Breast epithelium (tissue), 3 donors: ENCODE measurements at regions not wholly inside any gene's neighbourhood (a gene's known extent, or its start where the extent isn't known, plus 50 kb on each side); places are given as distances from the start of the nearest gene placed in this dataset.

Experiments
- POLR2A ChIP-seq: fragments of 450-650 bp; IDR thresholded peaks from one replicate; pipeline ENCODE4 v1.6.1; 2016; ENCODE audit warnings: antibody characterized with exemption, mild to moderate bottlenecking, moderate library complexity
- POLR2AphosphoS5 ChIP-seq, 3 donors: sonication (generic); formaldehyde crosslinking; IDR thresholded peaks; one replicate each; pipeline ENCODE4 v1.6.1; 2017; ENCODE audit warnings: antibody characterized with exemption in 3 of 3
- TF ChIP-seq, protein P1 (sequence below), 3 donors: fragments of 450-650 bp; IDR thresholded peaks; one replicate each; pipeline ENCODE4 v1.5.1; 2016 to 2017; ENCODE audit warnings: antibody characterized with exemption in 3 of 3, mild to moderate bottlenecking in 3 of 3, moderate library complexity in 3 of 3

DNA sequence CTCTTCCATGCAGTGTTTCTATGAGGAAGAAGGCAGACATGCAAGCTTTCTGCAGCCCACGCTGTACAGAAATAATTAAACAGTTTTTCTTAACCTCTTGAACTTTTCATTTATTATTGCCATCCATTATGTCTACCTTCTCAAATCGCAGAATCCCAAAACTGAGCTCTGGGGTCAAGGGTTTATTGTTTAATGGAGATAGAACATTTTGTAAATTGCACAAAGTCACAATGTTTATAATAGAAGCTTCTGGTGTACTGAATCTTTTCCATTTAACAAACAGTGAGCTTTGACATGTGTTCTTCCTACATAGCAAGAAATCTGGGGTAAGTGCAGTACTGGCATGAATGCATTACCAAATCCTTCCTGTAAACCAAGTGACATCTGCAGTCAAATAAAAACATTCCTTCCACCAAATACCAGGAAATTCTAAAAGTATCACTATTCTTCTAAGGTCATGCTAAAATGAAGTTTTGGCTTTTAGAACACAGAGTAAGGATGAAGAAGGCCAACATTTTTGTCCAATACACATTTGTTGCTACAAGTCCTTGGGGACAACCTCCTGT, 385.3 kb upstream of the DDHD1 start:
- TF ChIP-seq, protein P1, sequence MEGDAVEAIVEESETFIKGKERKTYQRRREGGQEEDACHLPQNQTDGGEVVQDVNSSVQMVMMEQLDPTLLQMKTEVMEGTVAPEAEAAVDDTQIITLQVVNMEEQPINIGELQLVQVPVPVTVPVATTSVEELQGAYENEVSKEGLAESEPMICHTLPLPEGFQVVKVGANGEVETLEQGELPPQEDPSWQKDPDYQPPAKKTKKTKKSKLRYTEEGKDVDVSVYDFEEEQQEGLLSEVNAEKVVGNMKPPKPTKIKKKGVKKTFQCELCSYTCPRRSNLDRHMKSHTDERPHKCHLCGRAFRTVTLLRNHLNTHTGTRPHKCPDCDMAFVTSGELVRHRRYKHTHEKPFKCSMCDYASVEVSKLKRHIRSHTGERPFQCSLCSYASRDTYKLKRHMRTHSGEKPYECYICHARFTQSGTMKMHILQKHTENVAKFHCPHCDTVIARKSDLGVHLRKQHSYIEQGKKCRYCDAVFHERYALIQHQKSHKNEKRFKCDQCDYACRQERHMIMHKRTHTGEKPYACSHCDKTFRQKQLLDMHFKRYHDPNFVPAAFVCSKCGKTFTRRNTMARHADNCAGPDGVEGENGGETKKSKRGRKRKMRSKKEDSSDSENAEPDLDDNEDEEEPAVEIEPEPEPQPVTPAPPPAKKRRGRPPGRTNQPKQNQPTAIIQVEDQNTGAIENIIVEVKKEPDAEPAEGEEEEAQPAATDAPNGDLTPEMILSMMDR (IDR thresholded peaks at IDR 0.05): no peak
- TF ChIP-seq POLR2AphosphoS5 (IDR thresholded peaks at IDR 0.05): no peak
- no peak for TF ChIP-seq POLR2A
